ENCODE measurements at regions not wholly inside any gene's neighbourhood (a gene's known extent, or its start where the extent isn't known, plus 50 kb on each side); places are given as distances from the start of the nearest gene placed in this dataset.
A peak's percentile ranks its signal among the peaks of the same experiment; 100 is the strongest.

DNA sequence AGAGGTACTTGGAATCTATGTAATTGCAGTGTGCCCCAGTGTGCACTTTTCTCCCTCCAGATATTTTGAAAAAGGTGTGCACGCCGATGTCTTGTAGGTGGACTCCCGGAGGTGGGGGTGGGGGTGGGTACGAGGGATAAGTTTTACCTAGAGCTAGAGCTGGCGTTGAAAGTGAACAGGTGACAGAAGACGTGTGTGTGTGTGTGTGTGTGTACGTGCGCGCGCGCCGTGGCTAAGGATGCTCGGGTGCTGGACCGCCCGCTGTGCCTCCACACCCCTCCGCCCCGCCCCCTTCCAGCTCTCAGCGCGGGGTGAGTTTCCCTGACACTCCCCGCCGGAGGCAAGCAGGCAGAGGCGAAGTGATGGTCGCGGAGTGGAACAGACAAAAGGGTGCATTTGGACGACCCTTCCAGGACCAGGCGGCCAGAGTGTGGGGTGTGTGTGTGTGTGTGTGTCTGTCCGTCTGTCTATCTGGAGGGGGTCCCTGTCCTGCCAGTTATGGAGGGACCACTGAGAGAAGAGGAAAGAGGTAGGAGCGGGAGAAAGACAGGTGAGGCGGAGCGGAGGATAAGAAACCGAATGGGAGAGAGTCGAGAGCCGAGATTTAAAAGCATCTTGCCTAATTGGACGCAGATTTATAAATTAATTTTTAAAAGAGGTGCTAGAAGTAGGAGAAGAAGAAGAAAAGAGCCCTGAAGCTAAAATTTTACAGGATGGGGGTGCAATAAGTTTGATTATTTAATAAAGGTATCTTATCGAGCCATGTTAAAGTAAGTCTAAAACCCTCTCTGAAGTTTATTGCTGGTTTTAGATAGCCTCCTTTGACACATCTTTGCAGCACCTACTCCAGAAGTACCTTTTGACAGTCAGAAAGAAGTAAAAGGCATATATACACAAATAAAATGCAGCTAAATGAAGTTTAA is 335.8 kb upstream of the THRB start:
- DNase-seq (ENCODE audit: low read depth), result no peak
- no peak overlapping the region for H3K4me3 ChIP-seq (ENCODE audit: control insufficient read depth, low read depth, low read length)
- TF ChIP-seq, protein P1, sequence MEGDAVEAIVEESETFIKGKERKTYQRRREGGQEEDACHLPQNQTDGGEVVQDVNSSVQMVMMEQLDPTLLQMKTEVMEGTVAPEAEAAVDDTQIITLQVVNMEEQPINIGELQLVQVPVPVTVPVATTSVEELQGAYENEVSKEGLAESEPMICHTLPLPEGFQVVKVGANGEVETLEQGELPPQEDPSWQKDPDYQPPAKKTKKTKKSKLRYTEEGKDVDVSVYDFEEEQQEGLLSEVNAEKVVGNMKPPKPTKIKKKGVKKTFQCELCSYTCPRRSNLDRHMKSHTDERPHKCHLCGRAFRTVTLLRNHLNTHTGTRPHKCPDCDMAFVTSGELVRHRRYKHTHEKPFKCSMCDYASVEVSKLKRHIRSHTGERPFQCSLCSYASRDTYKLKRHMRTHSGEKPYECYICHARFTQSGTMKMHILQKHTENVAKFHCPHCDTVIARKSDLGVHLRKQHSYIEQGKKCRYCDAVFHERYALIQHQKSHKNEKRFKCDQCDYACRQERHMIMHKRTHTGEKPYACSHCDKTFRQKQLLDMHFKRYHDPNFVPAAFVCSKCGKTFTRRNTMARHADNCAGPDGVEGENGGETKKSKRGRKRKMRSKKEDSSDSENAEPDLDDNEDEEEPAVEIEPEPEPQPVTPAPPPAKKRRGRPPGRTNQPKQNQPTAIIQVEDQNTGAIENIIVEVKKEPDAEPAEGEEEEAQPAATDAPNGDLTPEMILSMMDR (conservative IDR thresholded peaks at IDR 0.05; ENCODE audit: control insufficient read depth, insufficient read depth, low read depth, low read length), result no peak

DNA sequence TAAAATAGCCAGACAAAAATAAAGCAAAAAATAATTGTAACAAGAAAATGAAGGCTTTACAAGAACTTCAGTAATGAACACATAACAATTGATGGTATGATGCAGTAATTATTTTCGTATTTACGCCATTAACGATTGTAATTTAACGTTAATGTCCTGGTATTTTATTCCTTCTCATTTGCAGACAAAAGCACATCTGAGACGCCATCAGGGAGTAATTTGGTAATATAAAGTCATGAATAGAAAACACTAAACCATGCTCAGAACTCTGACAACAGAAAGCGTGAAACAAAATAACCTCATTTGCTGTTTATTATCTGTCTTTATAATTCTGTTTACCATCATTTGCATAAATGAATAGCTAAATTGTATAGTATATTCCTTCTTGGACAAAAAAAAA is 336.6 kb upstream of the THRB start:
- no peak overlapping the region for H3K4me3 ChIP-seq (ENCODE audit: control insufficient read depth, low read depth, low read length)
- TF ChIP-seq, protein P1 (conservative IDR thresholded peaks at IDR 0.05; ENCODE audit: control insufficient read depth, insufficient read depth, low read depth, low read length), result no peak
- DNase-seq (ENCODE audit: low read depth), result no peak

DNA sequence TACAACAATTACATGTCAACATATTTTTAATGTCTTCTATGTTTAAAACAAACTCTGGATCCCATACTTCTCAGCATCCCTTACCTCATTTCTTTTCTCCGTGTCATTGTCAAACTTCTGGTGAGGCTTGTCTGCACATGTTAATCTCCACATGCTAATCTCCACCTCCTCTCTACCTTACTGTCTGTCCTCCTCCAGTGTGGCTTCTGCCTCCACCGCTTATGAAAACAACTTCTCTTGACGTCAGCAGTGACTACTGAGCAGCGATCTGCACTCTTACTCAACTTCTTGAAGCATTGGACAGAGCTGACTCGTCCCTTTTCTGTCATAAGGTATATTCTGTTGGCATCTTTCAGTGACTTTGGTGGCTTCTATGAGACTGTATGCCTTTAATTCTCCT is 338.2 kb upstream of the THRB start:
- H3K4me3 ChIP-seq (ENCODE audit: control insufficient read depth, low read depth, low read length), result no peak overlapping the region
- TF ChIP-seq, protein P1 (conservative IDR thresholded peaks at IDR 0.05; ENCODE audit: control insufficient read depth, insufficient read depth, low read depth, low read length), result no peak
- DNase-seq (ENCODE audit: low read depth), result peak; percentile 15

DNA sequence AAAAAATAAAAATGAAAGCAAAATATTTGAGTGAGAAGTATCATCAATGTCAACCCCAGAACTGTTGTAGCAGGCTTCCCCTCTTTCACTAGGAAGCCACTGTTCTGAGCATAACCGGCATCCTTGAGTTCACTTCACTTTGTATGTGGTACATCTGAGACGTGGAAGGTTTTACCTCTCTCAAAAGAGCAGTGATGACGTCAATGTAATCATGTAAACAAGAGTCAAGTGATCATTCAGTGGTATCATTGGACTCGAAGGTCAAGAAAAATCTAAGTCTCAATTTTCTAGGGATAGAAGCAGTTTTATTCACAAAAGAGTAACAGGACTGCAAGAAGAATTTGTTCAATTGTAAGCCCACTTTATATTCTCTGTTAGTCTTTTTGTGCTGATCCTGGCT is 339.8 kb upstream of the THRB start:
- H3K4me3 ChIP-seq (ENCODE audit: control insufficient read depth, low read depth, low read length), result no peak overlapping the region
- DNase-seq (ENCODE audit: low read depth), result no peak
- TF ChIP-seq, protein P1 (conservative IDR thresholded peaks at IDR 0.05; ENCODE audit: control insufficient read depth, insufficient read depth, low read depth, low read length), result no peak

DNA sequence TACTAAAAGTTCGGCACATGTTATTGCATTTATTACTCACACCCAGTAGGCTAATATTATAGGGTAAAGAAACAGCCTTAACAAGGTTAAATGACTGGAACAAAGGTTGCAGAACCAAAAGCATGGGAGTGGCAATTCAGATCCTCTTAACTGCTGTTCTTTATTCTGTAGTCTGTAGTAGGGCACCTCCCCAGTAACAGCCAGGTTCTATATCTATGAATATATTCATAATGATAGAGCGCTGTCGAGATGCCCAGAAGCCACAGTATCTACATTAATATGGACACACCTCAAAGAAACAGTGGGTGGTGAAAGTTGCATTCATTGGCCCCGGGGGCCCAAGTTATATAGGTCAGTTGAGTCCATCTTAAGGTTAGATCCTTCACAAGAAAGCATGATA is 340.9 kb upstream of the THRB start:
- no peak overlapping the region for H3K4me3 ChIP-seq (ENCODE audit: control insufficient read depth, low read depth, low read length)
- no peak for DNase-seq (ENCODE audit: low read depth)
- TF ChIP-seq, protein P1 (conservative IDR thresholded peaks at IDR 0.05; ENCODE audit: control insufficient read depth, insufficient read depth, low read depth, low read length), result no peak

DNA sequence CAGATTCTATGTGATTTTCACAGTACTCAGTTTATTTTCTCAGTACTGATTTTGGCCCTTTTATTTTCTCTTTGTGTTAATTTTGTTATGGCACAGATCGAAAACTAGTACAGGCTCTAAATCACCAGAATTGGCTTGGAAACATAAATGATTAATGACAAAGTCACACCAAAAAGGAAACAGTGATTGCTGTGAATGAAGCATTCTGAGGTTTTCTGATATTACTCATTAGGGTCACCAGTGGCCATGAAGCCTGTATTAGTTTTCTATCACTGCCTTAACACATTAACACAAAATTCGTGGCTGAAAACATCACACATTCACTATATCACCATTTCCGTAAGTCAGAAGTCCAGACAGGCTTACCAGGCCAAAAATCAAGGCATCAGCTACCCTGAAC is 343.0 kb upstream of the THRB start:
- TF ChIP-seq, protein P1 (conservative IDR thresholded peaks at IDR 0.05; ENCODE audit: control insufficient read depth, insufficient read depth, low read depth, low read length), result no peak
- DNase-seq (ENCODE audit: low read depth), result no peak
- no peak overlapping the region for H3K4me3 ChIP-seq (ENCODE audit: control insufficient read depth, low read depth, low read length)
